GM18907 (cell line): ENCODE measurements at regions not wholly inside any gene's neighbourhood (a gene's known extent, or its start where the extent isn't known, plus 50 kb on each side); places are given as distances from the start of the nearest gene placed in this dataset.
A peak's percentile ranks its signal among the peaks of the same experiment; 100 is the strongest.
"Not testable (repeated sequence)": the region's sequence is repeated elsewhere in the genome, so short reads cannot be mapped to it uniquely, and the experiment has no call there.

Source experiments
- ATAC-seq: cut with Tn5 transposase; IDR thresholded peaks from one replicate; pipeline ENCODE4 v1.9.1; 2021; ENCODE audit warnings: mild to moderate bottlenecking, moderate library complexity; ENCODE audit not compliant: unreplicated experiment

GRCh38 chr2:188645986-188646385 is 328.2 kb upstream of the COL3A1 start:
- ATAC-seq, result no peak

GRCh38 chr2:188647430-188648070 is 326.6 kb upstream of the COL3A1 start:
- ATAC-seq, result no peak

DNA sequence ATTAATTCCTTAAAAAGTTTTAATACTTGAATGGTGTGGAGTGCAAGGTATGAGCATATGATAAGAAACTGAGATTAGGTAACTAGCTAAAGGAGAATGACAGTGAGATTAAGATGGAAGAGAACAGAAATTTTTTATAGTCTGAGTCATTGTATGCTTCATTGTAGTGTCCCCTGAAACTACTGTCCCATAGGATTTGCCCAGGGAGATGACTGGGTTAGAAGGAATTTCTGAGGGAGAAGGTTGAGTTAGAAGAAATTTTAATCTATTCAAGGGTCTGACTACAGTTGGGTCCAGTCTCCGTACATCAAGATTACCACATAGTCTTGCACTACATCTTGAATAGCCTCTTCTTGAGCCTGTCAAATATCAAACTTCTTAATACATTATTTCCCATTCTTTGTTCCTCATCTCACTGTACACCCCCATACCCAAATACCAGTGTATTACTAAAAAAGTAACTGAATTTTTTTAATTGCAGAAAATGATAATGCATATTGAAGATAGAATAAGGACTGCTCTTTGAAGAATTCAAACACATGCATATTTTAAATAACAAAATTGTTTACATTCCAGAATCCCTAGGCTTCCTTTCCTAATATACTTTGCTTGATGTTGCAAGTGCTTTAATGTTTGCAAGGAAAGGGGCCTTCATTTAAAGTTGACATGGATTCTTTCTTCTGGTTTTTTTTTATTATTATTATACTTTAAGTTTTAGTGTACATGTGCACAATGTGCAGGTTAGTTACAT is 314.3 kb upstream of the COL3A1 start:
- no peak for ATAC-seq

DNA sequence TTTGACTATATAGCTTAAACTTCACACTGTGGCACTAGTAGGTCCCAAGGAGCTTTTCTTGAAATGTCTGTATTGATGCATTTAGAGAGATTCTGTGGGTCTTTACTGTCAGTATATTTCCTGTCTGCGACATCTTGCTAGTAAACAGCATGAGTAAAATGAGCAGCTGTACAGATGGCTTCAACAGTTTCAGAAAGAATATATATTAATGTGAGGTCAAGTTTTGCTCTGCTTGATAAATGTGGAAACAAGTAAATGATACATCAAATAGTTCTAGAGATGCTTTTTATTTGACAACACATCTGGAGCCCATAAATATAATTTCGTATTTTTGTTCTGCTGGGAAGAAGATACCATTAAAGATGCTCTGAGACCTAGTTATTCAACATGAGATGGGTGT is 310.9 kb upstream of the COL3A1 start:
- no peak for ATAC-seq

DNA sequence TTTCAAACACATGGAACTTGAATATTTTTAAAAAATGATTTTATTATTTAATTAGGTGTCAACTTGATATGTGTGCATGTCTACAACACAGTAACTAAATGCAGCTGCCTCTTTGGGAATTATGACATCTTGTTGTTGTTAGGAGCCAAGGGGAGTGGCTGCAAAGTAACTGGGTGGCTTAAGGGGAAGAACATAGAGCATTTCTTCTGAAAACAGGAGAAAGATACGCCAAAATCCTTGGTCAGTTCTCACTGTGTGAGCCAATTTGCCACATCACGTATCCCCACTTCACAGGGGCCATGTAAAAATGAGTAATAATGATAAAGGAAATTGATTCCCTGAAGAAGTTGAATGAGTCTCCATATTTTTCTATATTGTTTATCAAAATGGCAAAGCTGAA is 309.8 kb upstream of the COL3A1 start:
- ATAC-seq, result no peak

DNA sequence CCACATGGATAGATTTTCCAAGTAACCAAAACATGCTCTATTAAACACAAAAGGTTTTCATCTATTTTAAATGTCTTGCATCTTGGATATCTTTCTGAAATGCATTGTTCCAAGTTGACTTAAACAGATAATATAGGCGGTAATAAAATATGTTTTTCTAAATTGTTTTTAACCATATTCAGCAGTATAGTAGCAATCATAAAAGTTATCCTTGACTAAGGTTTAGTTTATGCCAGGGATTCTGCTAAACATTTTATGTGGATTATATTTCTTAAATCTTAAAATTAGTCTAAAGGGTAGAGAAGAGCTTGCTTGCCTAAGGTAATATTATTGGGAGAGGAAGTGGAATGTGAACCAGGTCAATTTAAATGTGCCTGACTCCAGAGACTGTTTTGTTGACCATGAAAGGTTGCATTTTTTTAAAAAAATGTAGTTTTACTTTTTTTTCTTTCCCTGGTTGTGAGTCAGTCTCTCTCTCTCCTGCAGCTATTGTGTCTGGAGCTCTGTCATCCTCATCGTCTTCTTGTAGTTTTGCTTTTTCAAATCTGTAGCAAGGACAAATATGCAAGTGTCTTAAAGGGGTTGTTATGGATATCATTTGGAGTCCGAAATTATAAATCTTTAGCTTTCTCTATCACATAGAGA is 309.1 kb upstream of the COL3A1 start:
- ATAC-seq, result no peak

DNA sequence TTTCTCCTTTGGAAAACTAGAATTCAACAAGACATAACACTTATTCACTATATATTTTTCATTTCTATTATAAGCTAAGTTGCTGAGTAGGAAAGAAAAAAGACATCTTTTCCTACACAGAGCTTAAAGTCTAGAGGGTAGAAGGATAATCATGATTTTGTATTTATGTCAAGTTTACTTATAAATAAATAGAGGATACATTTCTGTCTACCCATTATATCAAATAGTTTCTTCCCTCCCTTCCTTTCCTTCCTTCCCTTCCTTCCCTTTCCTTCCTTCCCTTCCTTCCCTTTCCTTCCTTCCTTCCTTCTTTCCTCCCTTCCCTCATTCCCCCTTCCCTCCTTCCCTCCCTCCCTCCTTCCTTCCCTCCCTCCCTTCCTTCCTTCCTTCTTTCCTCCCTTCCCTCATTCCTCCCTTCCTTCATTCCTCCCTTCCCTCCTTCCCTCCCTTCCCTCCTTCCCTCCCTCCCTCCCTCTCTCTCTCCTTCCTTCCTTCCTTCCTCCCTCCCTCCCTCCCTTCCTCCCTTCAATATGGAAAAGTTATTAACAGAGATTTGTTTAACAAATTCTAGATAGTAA is 308.4 kb upstream of the COL3A1 start:
- no peak for ATAC-seq

GRCh38 chr2:188666503-188666902 is 307.7 kb upstream of the COL3A1 start:
- no peak for ATAC-seq

- ATAC-seq, result no peak
Observed at GRCh38 chr2:188668017-188668680, 306.0 kb upstream of the COL3A1 start.

GRCh38 chr2:188675391-188676009 is 298.7 kb upstream of the COL3A1 start:
- ATAC-seq, result no peak

GRCh38 chr2:188676010-188676400 is 298.2 kb upstream of the COL3A1 start:
- ATAC-seq, result no peak

DNA sequence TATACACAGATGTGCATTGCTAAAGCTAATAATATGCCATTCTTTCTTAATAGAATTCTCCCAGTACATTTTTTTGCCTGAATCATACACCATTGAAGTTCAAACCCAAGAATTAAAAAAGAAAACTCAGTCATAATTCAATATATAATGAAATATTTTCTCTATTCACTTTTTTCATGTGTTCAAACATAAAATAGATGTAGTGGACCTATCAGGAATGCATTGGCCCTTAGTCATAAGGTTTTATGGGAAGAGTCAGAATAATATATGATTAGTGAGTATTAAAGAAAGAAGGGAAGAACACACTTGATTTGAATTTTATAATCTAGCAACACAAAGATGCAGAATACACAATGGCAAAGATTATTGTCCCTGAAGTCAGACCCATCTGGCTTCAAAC is 297.0 kb upstream of the COL3A1 start:
- no peak for ATAC-seq

DNA sequence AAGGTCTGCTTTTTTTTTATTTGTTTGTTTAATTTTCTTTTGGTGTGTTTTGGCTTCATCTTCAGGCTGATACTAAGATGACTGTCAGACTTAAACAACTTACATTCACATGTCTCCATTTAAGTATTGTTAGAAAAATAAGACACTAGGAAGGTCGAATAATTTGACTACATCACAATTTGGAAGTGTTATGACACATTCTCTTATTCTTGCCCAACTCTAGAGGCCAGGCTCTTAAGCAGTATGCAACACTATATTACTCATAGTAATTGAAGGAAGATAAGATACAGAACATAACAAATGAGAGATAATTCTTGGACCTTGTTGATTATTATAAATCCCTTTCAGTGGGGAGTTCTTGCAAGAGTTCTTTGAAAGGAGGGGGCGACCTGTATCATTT is 295.3 kb upstream of the COL3A1 start:
- no peak for ATAC-seq

- no peak for ATAC-seq
Observed at GRCh38 chr2:188682838-188683237, 291.3 kb upstream of the COL3A1 start.

GRCh38 chr2:188684795-188685194 is 289.4 kb upstream of the COL3A1 start:
- ATAC-seq, result no peak

DNA sequence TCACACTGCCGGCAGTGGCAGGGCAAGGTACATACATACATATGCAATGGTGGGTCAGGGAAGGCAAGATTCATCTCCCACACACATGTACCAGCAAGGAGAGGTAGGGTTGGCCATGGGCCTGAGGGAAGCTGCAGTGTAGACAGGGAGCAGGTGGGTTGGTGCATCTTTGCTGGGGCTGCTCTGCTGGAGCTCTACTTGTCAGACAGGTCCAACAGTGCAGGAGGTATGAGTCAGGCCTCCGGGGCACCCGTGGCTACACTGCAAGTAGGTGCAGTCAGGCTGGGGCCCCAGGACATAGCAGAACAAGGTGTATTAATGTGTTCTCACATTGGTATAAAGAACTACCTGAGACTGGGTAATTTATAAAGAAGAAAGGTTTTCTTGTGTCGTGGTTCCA is 281.1 kb upstream of the COL3A1 start:
- no peak for ATAC-seq

DNA sequence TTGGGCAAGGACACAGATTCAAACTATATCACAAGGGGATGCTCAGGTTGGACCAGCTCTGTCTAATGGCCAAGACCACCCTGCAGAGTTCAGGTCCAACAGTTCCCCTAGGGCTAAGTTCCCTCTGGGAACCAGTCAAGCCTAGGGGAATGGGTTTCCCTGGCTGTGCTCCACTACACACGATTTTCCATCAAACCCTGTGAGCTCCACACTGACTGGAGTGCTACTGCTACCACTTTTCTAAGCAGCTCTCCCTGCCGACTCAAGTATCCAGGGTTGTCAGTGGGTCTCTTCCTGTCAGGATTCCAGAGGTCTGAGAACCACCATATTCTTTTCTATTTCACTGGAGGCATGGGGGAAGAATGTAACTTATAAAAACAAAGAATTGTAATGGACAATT is 280.4 kb upstream of the COL3A1 start:
- no peak for ATAC-seq

DNA sequence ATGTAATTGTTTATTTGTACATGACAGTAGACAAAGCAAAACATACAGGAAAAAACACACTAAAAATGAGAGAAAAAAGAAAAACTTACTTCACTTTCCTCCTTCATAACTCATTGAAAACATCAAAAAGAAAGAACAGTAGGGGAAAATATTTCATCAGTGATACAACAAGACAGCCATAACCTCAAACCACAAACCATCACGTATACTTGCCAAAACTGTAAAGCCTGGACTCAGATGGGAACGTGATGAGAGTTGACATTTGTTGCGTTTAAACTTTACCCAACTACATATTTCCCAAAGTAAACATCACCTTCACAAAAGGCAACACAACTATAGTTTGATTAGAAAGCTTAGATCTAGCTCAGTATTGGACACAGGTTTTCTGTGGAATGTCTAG is 278.2 kb upstream of the COL3A1 start:
- no peak for ATAC-seq

DNA sequence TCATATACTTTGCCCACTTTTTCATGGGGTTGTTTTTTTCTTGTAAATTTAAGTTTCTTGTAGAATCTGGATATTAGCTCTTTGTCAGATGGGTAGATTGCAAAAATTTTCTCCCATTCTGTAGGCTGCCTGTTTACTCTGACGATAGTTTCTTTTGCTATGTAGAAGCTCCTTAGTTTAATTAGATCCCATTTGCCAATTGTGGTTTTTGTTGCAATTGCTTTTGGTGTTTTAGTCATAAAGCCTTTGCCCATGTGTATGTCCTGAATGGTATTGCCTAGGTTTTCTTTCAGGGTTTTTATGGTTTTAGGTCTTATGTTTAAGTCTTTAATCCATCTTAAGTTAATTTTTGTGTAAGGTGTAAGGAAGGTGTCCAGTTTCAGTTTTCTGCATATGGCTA is 276.0 kb upstream of the COL3A1 start:
- ATAC-seq, result not testable (repeated sequence)

- ATAC-seq, result peak; percentile 90
Observed at GRCh38 chr2:188701836-188702235, 272.3 kb upstream of the COL3A1 start.

DNA sequence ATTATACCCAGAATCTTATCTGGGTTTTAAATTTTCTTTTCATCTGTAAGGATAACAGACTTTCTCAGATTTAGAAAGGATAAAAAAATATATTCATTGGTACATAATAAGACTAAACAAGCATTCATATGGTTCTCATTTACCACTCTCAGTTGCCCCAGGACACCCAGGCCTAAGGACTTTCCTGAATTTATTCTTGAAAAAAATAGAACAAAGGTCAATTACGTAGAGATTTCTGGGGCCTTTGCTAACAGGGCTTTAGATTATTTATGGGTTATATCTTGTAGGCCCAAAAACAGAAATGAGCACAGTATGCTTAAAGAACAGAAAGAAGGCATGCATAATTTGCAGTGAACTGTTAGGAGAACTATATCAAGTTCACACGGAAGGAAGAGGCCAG is 269.0 kb upstream of the COL3A1 start:
- ATAC-seq, result no peak
